BE2C (cell line): ENCODE measurements at regions not wholly inside any gene's neighbourhood (a gene's known extent, or its start where the extent isn't known, plus 50 kb on each side); places are given as distances from the start of the nearest gene placed in this dataset.

ENCODE experiments used
- DNase-seq: peaks from one replicate; pipeline ENCODE4 v3.0.0-alpha.2; 2020
- H3K27me3 ChIP-seq: fragments of 250-450 bp; sonication (Bioruptor Pico); 2 replicates; pipeline ENCODE4 v1.5.1; 2020; ENCODE audit warnings: mild to moderate bottlenecking
- H3K36me3 ChIP-seq: fragments of 250-450 bp; sonication (Bioruptor Pico); 2 replicates; pipeline ENCODE4 v1.5.1; 2020; ENCODE audit warnings: mild to moderate bottlenecking
- H3K4me1 ChIP-seq: fragments of 250-450 bp; sonication (Bioruptor Pico); 2 replicates; pipeline ENCODE4 v1.5.1; 2020
- H3K4me3 ChIP-seq: 2 replicates; pipeline ENCODE4 v1.5.1; 2011; ENCODE audit warnings: low read depth, low read length
- H3K9me3 ChIP-seq: fragments of 250-450 bp; sonication (Bioruptor Pico); 2 replicates; pipeline ENCODE4 v1.5.1; 2020
- TF ChIP-seq, protein P1 (sequence below): IDR thresholded peaks from 2 replicates; pipeline ENCODE4 v1.5.1; 2012; ENCODE audit warnings: mild to moderate bottlenecking, low read depth, low read length

DNA sequence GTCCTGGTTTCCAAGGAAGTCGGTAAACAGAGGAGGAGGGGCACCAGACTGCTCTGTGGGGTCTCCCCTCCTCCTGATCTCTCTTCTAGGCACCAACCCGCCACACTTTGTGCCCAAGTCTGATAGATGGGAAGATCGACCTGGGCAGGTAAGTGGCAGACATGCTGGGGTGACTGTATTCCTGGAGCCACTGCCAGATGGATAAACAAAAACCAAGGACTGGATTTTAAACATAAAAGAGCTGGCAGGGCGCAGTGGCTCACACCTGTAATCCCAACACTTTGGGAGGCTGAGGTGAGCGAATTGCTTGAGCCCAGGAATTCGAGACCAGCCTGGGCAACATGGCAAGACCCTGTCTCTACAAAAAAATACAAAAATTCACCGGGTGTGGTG, 181.2 kb downstream of the ANAPC1 start:
- DNase-seq, result no peak
- H3K27me3 ChIP-seq, result no peaks in the 10 kb centered on the region
- H3K4me3 ChIP-seq, result no peak overlapping the region
- TF ChIP-seq, protein P1, sequence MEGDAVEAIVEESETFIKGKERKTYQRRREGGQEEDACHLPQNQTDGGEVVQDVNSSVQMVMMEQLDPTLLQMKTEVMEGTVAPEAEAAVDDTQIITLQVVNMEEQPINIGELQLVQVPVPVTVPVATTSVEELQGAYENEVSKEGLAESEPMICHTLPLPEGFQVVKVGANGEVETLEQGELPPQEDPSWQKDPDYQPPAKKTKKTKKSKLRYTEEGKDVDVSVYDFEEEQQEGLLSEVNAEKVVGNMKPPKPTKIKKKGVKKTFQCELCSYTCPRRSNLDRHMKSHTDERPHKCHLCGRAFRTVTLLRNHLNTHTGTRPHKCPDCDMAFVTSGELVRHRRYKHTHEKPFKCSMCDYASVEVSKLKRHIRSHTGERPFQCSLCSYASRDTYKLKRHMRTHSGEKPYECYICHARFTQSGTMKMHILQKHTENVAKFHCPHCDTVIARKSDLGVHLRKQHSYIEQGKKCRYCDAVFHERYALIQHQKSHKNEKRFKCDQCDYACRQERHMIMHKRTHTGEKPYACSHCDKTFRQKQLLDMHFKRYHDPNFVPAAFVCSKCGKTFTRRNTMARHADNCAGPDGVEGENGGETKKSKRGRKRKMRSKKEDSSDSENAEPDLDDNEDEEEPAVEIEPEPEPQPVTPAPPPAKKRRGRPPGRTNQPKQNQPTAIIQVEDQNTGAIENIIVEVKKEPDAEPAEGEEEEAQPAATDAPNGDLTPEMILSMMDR, result no peak
- H3K36me3 ChIP-seq, result no peaks in the 10 kb centered on the region
- H3K9me3 ChIP-seq, result no peaks in the 10 kb centered on the region
- H3K4me1 ChIP-seq, result 0 out of 2 replicates have a peak, but pooled peaks cover 4% of the 10 kb centered on the region

DNA sequence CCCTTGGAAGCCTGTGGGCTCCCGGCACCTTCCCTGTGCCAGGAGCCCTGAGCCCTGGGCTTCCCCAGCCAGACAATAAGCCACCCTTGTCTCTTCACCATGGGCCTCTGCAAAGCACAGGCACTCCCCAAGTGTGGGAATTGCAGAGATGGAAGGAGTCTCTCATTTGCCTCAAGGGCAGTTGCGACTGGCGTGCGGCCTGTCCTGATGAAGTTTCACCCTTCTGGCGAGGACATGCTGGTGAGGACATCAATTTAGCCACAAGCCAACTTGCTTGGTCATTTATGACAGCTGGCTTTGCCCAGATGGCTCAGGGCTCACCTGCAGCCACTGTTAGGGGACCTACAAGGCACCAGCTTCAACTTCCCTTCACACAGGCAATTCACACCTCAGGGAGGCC, 180.2 kb downstream of the ANAPC1 start:
- no peak overlapping the region for H3K4me3 ChIP-seq
- no peaks in the 10 kb centered on the region for H3K36me3 ChIP-seq
- TF ChIP-seq, protein P1, result no peak
- DNase-seq, result no peak
- no peaks in the 10 kb centered on the region for H3K27me3 ChIP-seq
- H3K9me3 ChIP-seq, result no peaks in the 10 kb centered on the region
- H3K4me1 ChIP-seq, result 0 out of 2 replicates have a peak, but pooled peaks cover 2% of the 10 kb centered on the region

DNA sequence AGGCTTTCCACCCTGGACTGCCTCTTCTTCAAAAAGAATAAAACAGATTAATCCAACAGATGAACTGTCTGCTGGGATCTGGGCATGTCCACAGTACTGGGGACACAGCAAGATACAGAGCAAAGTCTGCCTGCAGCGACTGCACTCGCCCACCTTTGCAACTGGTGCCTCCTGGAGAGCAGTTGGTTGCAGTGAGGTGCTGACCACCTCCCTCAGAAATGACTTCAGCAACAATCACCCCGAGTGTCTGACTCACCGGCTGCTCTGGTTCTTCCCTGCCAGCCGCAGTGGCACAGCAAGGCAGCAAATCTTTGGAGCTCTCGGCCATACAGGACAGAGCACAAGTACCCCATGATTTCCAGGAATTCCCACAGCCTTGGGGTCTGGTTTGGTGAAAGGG, 179.7 kb downstream of the ANAPC1 start:
- TF ChIP-seq, protein P1, result no peak
- H3K36me3 ChIP-seq, result no peaks in the 10 kb centered on the region
- no peaks in the 10 kb centered on the region for H3K9me3 ChIP-seq
- H3K4me3 ChIP-seq, result no peak overlapping the region
- H3K4me1 ChIP-seq, result no peaks in the 10 kb centered on the region
- no peaks in the 10 kb centered on the region for H3K27me3 ChIP-seq
- DNase-seq, result no peak

DNA sequence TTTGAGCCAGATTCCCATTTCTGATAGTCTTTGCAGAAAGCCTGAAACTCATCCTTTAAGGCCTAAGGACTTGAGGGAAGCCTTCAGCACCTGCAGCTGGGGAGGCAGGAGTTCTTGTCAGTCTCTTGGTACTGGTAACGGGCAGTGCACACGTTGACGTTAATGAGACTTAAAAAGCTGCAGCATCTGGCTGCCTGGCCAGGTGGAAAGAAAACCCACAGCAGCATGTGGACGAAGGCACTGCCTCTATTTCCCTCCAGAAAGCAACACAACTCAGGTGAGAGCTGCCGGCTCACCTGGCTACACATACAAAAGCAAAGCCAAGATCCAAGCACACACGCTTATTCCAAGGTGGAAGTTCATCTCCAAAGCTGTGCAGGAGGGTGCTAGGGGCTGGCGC, 178.8 kb downstream of the ANAPC1 start:
- DNase-seq, result no peak
- Histone ChIP-seq H3K4me1 (no peaks in the 10 kb centered on the region), H3K36me3 (no peaks in the 10 kb centered on the region), H3K4me3 (no peak overlapping the region), H3K27me3 (no peaks in the 10 kb centered on the region), H3K9me3 (no peaks in the 10 kb centered on the region)
- TF ChIP-seq, protein P1, result no peak

GRCh38 chr2:111705711-111706336, 178.2 kb downstream of the ANAPC1 start:
- Histone ChIP-seq H3K4me3 (no peak overlapping the region), H3K27me3 (no peaks in the 10 kb centered on the region), H3K36me3 (no peaks in the 10 kb centered on the region), H3K4me1 (no peaks in the 10 kb centered on the region), H3K9me3 (no peaks in the 10 kb centered on the region)
- TF ChIP-seq, protein P1, result no peak
- DNase-seq, result no peak

DNA sequence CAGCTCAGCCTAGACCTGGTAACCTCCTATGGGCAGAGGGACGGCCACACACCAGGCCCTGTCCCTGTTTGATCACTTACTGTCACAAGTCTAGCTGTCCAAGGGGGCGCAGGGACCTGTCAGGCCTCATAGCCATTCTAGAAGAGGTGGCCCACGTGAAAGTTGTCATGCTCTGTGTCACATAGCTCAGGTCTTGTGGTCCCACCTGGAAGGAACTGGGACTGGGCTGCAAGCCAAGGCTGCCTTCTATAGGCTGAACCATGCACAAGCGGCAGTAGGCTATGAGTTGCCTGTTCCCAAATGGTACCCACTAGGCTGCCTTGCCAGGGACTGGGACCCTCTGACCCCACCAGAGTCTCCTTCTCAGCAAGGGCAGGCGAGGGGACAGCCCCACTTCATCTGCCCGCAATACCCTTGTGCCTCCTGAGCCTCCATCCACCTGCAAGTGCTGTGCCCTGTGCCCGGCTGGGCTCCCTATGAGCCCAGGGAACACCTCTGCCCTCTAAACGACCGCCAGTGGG, 177.5 kb downstream of the ANAPC1 start:
- no peak for DNase-seq
- Histone ChIP-seq H3K36me3 (no peaks in the 10 kb centered on the region), H3K4me3 (no peak overlapping the region), H3K27me3 (no peaks in the 10 kb centered on the region), H3K4me1 (no peaks in the 10 kb centered on the region), H3K9me3 (no peaks in the 10 kb centered on the region)
- TF ChIP-seq, protein P1, result no peak
